NOMO-1 treated with dmso at 0.1 percent for 144 hours (cell line): ENCODE measurements at regions not wholly inside any gene's neighbourhood (a gene's known extent, or its start where the extent isn't known, plus 50 kb on each side); places are given as distances from the start of the nearest gene placed in this dataset.

Source experiments
- DNase-seq: peaks from one replicate; lab custom pipeline; 2025; ENCODE audit not compliant: unreplicated experiment; lab: John Stamatoyannopoulos, UW

DNA sequence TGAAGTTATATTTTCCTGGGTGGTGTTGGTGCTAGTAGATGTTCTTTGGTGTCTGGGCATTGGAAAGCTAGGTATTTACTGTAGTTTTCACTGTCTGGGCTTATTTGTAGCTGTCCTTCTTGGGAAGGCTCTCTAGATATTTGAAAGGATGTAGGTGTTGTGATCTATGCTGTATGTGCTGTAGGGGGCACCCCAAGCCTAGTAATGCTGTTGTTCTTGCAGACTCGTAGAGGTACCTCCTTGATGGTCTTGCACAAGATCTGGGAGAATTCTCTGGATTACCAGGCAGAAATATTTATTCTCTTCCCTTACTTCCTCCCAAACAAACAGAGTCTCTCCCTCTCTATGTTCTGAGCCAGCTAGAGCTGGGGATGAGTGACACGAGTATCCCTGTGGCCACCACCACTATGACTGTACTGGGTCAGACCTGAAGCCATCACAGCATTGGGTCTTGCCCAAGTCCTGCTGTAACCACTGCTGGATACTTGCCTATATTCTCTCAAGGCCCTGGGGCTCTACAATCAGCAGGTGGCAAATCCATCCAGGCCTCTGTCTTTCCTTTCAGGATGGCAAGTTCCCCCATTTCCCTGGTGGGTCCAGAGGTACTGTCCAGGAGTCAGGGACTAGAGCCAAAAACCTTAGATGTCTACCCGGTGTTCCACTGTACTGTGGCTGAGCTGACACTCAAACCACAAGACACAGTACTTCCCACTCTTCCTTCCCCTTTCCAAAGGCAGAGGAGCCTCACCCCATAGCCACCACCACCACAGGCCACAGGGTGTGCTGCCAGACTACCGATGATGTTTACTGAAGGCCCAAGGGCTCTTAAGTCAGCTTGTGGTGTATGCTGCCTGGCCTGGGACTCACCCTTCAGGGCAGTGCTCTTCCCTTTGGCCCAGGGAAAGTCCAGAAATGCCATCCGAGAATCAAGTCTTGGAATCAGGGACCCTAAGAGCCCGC, 195.2 kb upstream of the DPPA4 start:
- DNase-seq = no peak

- no peak for DNase-seq
Observed at GRCh38 chr3:109545746-109546145, 208.4 kb upstream of the DPPA4 start.

DNA sequence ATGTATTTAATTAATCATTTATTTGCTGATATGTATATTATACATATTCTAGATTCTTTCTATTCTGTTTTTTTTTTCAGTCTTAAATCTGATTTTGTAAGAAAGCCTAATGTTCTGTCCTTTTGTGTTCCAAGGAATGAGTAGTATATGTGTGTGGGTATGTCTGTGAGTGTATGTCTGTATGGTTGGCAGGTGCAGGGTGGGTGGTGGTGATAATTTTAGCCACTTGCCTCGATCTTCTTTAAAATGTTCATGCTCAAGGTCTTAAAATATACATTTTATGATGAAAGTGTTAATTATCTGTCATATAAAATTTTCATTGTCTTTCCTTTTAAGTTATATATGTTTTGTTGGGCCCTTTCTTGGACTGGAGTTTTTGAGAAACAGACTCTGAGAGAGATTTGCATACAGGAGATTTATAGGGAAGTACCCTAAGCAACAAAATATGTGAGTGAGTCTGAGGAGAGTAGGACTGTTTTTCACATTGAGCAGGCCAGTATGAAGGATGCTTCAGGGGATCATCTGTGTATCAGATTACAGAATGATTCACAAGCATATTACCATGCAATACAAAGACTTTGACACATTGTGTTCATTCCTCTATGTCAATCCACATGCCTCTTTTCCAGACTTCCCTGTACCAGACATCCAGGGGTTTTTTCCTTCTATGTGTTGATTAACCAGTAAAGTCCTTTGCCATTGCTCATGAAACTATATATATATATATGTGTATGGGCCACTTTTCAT, 211.0 kb upstream of the DPPA4 start:
- DNase-seq = no peak

GRCh38 chr3:109553591-109554371, 216.4 kb upstream of the DPPA4 start:
- DNase-seq = no peak

GRCh38 chr3:109559389-109559788, 222.0 kb upstream of the DPPA4 start:
- no peak for DNase-seq

GRCh38 chr3:109563149-109563548, 225.8 kb upstream of the DPPA4 start:
- DNase-seq = no peak

DNA sequence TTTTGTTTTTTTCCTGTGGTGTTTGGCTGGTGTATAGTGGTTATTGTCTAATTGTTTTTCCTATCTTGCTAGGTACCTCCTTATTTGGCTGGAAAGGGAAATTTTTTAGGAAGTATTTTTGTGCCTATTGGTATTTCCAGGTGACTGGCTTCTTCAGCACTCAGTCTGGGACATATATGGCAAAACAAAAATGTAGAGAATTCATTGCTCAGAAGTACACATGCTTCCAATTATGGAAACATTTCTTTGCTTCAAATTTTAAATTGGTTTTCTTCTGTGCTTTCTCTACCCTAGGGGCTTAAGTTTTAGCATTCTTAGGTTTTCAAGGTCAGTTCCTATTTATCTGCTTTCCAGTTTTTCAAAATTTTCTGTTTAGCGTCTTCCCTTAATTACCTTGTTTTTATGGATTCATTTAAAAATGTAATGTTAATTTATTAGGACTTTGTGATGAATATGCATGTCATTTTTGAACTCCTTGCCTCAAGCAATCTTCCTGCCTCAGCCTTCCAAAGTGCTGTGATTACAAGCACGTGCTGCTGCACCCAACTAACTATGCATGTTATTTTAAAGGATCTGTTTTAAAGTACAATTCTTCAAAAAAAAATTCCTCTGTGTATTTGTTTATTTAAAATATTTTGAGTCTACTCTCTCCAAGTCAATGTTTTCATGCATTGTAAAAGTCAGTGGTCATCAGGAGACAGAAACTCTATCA, 231.9 kb upstream of the DPPA4 start:
- no peak for DNase-seq

GRCh38 chr3:109570408-109570807, 233.1 kb upstream of the DPPA4 start:
- no peak for DNase-seq

DNA sequence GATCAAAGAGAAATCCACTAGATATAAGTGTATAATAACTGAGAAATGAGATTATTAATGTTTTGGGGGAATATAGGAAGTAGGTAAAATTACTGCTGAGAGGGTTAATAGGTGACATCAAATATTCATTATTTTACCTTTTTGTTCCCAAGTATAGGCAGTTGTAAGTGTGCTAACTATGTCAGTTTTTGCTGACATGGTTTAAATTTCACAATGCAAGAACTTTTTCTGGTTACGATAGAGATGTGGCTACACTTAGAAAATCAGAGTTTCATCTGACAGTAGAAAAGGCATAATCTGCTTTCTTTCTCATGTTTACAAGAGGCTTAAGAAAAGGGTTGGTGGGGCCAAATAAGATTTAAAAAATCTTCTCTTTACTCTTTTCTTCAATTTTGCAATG, 235.0 kb upstream of the DPPA4 start:
- DNase-seq = no peak

- DNase-seq = no peak
Observed at GRCh38 chr3:109596991-109597390, 259.6 kb upstream of the DPPA4 start.

GRCh38 chr3:109597444-109597843, 260.1 kb upstream of the DPPA4 start:
- no peak for DNase-seq

GRCh38 chr3:109607897-109608296, 270.6 kb upstream of the DPPA4 start:
- DNase-seq = no peak

DNA sequence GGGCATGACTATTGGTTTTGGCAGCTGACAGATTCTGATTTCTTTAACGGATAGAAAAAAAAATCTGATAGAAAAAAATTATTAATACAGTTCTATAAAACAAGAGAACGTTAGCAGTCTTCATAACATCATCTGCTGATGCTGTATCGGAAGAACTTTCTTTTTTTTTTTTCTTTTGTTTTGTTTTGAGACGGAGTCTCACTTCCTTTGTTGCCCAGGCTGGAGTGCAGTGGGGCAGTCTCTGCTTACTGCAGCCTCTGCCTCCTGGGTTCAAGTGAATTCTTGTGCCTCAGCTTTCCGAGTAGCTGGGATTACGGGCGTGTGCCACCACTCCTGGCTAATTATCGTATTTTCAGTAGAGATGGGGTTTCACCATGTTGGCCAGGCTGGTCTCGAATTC, 271.2 kb upstream of the DPPA4 start:
- no peak for DNase-seq

DNA sequence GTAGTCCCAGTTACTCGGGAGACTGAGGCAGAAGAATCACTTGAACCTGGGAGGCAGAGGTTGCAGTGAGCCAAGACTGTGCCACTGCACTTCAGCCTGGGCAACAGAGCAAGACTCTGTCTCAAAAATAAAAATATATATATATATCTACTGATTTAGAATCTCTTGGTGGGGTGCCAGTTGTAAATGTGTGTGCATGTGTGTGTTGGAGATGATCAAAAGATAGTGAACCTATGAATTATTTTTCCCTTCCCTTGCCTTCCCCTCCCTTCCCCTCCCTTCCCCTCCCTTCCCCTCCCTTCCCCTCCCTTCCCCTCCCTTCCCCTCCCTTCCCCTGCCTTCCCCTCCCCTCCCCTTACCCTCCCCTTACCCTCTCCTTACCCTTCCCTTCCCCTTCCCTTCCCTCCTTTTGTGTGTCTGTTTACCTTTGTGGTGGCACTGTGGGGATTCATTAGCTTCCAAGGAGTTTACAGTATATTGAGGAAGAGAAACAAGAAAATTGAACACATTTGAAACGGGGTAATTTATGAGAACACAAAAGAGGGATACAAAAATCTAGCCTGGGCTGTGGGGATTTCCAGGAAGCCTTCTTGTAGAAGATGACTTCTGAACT, 281.5 kb upstream of the DPPA4 start:
- DNase-seq = no peak

GRCh38 chr3:109631897-109632296, 294.6 kb upstream of the DPPA4 start:
- no peak for DNase-seq

- DNase-seq = no peak
Observed at GRCh38 chr3:109640146-109640652, 302.9 kb upstream of the DPPA4 start.

DNA sequence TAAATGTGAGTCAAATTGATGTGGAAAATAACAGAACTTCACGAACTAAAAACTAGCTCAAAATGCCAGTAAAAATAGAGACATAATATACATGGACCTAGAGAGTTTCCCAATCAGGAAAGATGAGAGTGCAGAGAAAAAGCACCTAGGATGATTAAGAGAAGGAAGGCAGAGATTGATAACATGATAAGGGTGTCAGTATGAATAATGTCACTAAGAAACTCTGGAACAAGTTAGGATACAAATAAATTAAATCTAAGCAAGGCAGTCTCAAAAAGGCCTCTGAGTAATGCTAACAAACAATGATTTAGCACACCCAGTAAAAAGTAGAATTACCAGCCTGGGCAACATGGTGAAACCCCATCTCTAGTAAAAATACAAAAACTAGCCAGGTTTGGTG, 304.7 kb upstream of the DPPA4 start:
- no peak for DNase-seq

DNA sequence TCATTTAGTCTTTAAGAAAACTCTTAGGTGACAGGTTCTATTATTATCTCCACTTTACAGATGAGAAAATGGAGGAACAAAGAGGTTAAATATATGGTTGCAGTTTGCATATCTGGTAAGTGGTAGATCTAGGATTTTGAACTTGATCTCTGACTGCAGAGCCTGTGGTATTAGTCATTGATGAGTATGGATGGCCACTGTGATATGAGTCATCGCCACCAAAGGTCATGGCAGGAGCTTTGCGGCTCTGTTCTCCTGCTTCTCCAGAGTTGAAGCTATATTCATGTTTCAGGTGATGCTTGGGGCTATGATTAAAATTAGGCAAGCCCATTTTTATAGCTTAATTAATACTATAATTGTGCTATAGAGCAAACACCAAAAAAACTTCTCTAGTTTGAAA, 306.2 kb upstream of the DPPA4 start:
- no peak for DNase-seq

- no peak for DNase-seq
Observed at GRCh38 chr3:109644332-109644731, 307.0 kb upstream of the DPPA4 start.

DNA sequence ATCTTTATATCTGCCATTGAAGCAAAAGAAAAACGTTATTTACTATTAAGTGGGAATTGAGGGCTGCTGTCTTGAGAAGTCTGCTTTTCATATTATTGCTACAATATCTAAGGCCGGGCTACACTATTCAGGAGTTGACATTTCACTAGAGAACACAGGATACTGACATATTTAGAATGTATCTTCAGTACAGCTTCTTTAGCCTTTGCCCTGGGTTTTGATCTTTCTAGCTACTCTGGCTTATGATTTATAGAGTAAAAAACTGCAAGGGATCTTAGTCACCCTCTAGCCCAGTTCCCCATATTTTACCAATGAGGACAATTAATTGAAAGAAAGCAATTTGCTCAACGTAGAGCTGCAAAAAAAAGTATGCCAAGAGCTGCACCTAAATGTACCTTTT, 307.4 kb upstream of the DPPA4 start:
- DNase-seq = no peak
